Trophoblast cell (in vitro differentiated cells and primary cell): ENCODE measurements at regions not wholly inside any gene's neighbourhood (a gene's known extent, or its start where the extent isn't known, plus 50 kb on each side); places are given as distances from the start of the nearest gene placed in this dataset.

ENCODE experiments used
- DNase-seq, 2 donors: peaks; one replicate each; pipeline ENCODE4 v3.0.0-alpha.2; 2016
- H2AFZ ChIP-seq: 2 replicates; pipeline ENCODE4 v1.6.1; 2013; ENCODE audit warnings: low read length, moderate library complexity, mild to moderate bottlenecking; ENCODE audit not compliant: insufficient read depth, poor library complexity
- H2AK5ac ChIP-seq: 2 replicates; pipeline ENCODE4 v1.6.1; 2013; ENCODE audit warnings: mild to moderate bottlenecking, low read length
- H2BK120ac ChIP-seq: 2 replicates; pipeline ENCODE4 v1.6.1; 2013; ENCODE audit warnings: low read length, mild to moderate bottlenecking, moderate library complexity; ENCODE audit not compliant: insufficient read depth, poor library complexity
- H2BK12ac ChIP-seq: 2 replicates; pipeline ENCODE4 v1.6.1; 2013; ENCODE audit warnings: mild to moderate bottlenecking, low read length, moderate library complexity
- H2BK5ac ChIP-seq: 2 replicates; pipeline ENCODE4 v1.6.1; 2013; ENCODE audit warnings: low read length, low read depth, moderate library complexity, mild to moderate bottlenecking; ENCODE audit not compliant: poor library complexity
- H3K14ac ChIP-seq: 2 replicates; pipeline ENCODE4 v1.6.1; 2013; ENCODE audit warnings: mild to moderate bottlenecking, low read length
- H3K18ac ChIP-seq: 2 replicates; pipeline ENCODE4 v1.6.1; 2013; ENCODE audit warnings: mild to moderate bottlenecking, low read length
- H3K23ac ChIP-seq: 2 replicates; pipeline ENCODE4 v1.6.1; 2013; ENCODE audit warnings: low read length
- H3K27ac ChIP-seq: 2 replicates; pipeline ENCODE4 v1.5.1; 2013; ENCODE audit warnings: low read depth, mild to moderate bottlenecking, inconsistent platforms, low read length, moderate library complexity
- H3K27me3 ChIP-seq: 2 replicates; pipeline ENCODE4 v1.6.1; 2013; ENCODE audit warnings: inconsistent platforms, mild to moderate bottlenecking, low read length, moderate library complexity; ENCODE audit not compliant: insufficient read depth
- H3K36me3 ChIP-seq, 2 experiments: 1 replicate in 1 of 2; 2 replicates in 1 of 2; pipeline ENCODE4 v1.6.1; 2013; ENCODE audit warnings: low read length in 2 of 2, mild to moderate bottlenecking in 2 of 2, moderate library complexity in 1 of 2; ENCODE audit not compliant: insufficient read depth in 2 of 2, control insufficient read depth in 1 of 2
- H3K4ac ChIP-seq: 2 replicates; pipeline ENCODE4 v1.6.1; 2013; ENCODE audit warnings: low read depth, mild to moderate bottlenecking, low read length, moderate library complexity
- H3K4me1 ChIP-seq, 2 experiments: 1 replicate in 1 of 2; 2 replicates in 1 of 2; pipeline ENCODE4 v1.6.1; 2013; ENCODE audit warnings: low read length in 2 of 2, mild to moderate bottlenecking in 2 of 2, moderate library complexity in 1 of 2; ENCODE audit not compliant: insufficient read depth in 2 of 2, control insufficient read depth in 1 of 2
- H3K4me2 ChIP-seq: 2 replicates; pipeline ENCODE4 v1.6.1; 2013; ENCODE audit warnings: inconsistent platforms, mild to moderate bottlenecking, low read length, moderate library complexity
- H3K4me3 ChIP-seq: 2 replicates; pipeline ENCODE4 v1.5.1; 2013; ENCODE audit warnings: mild to moderate bottlenecking, low read depth, low read length, inconsistent platforms
- H3K79me1 ChIP-seq: one replicate; pipeline ENCODE4 v1.6.1; 2013; ENCODE audit warnings: low read length
- H3K79me2 ChIP-seq: 2 replicates; pipeline ENCODE4 v1.6.1; 2013; ENCODE audit warnings: low read length, mild to moderate bottlenecking; ENCODE audit not compliant: control insufficient read depth, insufficient read depth, poor library complexity
- H3K9ac ChIP-seq: 2 replicates; pipeline ENCODE4 v1.6.1; 2013; ENCODE audit warnings: mild to moderate bottlenecking, low read length
- H3K9me3 ChIP-seq: 2 replicates; pipeline ENCODE4 v1.6.1; 2013; ENCODE audit warnings: low read depth, mild to moderate bottlenecking, control low read depth, inconsistent platforms, low read length; ENCODE audit not compliant: insufficient read depth
- H4K12ac ChIP-seq: 2 replicates; pipeline ENCODE4 v1.6.1; 2013; ENCODE audit warnings: low read depth, mild to moderate bottlenecking, low read length, moderate library complexity
- H4K8ac ChIP-seq: 2 replicates; pipeline ENCODE4 v1.6.1; 2013; ENCODE audit warnings: low read depth, mild to moderate bottlenecking, low read length, moderate library complexity
- H4K91ac ChIP-seq: one replicate; pipeline ENCODE4 v1.6.1; 2013; ENCODE audit warnings: low read depth, mild to moderate bottlenecking, low read length, moderate library complexity
- WGBS: extraction: QIAGEN DNeasy Blood & Tissue Kit; methylation state at CpG from one replicate; pipeline ENCODE4 v1.1.7; 2013; ENCODE audit warnings: missing lambda C conversion rate; ENCODE audit not compliant: insufficient read length, insufficient coverage; ENCODE audit errors: extremely low coverage; 5-methylcytosine and 5-hydroxymethylcytosine counted together

DNA sequence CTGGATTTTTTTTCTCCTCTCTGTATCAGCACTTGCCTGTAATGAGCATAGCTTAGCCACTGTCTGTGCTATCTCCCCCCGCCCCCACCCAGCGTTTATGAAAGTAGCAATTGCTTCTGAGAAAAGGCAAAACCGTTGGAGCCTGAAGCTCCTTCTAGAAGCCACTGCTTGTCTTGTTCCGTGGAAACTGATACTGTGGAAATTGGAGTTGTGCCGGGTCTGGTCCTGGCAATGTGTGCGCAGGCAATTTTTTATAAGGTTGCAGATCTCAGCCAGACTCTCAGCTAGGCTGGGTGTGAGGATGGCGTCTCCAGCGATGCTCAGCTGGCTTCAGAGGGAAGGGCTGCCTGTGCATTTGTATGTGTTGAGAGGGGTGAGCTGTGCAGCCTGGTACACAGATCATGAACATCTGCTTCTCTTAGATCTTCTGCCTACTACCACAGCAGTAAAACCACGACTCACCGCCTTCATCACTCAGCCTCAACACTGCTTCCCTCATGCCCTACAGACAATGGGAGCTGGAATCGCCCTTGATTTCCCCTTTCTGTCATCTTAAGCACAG is 72.4 kb upstream of the GTSF1L start:
- H2BK5ac ChIP-seq = no peak overlapping the region
- H4K12ac ChIP-seq = no peak overlapping the region
- no peak overlapping the region for H3K4me3 ChIP-seq
- no peak overlapping the region for H2AFZ ChIP-seq
- no peaks in the 10 kb centered on the region for H3K79me2 ChIP-seq
- DNase-seq = no peak
- H3K23ac ChIP-seq = no peak overlapping the region
- no peak overlapping the region for H3K18ac ChIP-seq
- WGBS = no CpG with 5 or more reads among the region's 11 CpGs
- H2AK5ac ChIP-seq = no peak overlapping the region
- H2BK120ac ChIP-seq = no peak overlapping the region
- no peak overlapping the region for H3K4ac ChIP-seq
- H3K4me1 ChIP-seq = no peaks in the 10 kb centered on the region
- H4K91ac ChIP-seq = no peak overlapping the region
- no peak overlapping the region for H3K4me2 ChIP-seq
- H2BK12ac ChIP-seq = no peak overlapping the region
- H3K9ac ChIP-seq = no peak overlapping the region
- H3K27ac ChIP-seq = no peak overlapping the region
- no peaks in the 10 kb centered on the region for H3K27me3 ChIP-seq
- peaks cover 3% of the 10 kb centered on the region for H3K9me3 ChIP-seq
- H4K8ac ChIP-seq = no peak overlapping the region
- H3K36me3 ChIP-seq = peaks cover 0 to 2% of the 10 kb centered on the region in 2 experiments
- no peak overlapping the region for H3K14ac ChIP-seq
- H3K79me1 ChIP-seq = no peaks in the 10 kb centered on the region

DNA sequence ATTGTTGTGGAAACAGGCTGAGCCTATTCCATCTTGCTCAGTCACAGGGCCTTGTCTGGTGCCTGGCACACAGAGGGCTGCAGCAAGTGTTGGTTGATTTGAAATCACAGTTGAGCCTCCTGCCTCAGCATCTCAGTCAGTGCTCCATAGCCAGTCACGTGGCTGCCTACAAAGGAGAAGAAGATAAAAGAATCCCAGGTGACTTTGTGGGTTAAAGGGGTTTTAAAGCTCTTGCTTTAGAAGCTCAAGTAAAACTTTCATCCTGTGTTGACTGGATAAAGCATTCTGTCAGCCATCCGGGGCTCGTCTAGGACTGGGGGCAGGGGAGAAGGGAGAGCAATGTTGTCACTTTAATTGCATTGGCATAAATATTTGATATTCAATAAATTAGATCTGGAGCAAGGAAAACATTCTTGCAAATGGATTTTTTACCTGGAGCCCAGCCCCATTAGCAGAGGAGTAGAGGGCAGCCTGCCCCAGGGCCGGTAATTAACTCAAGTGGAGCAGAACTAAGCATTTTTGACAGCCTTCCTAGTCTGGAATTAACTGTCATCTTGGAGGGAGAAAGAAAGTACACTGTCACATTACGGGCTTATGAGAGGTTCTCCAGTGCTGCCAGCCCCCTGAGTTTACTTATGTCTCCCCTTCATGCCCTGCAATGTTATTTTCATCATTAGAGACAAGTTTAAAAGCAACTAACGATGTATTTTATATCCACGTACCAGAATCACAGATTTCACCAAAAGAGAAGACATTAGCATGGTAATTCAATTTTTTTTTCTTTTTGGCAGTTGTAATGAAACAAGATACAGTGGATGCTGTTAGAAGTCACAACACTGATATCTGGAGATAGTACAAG is 71.7 kb upstream of the GTSF1L start:
- no peaks in the 10 kb centered on the region for H3K36me3 ChIP-seq
- no peak overlapping the region for H3K4ac ChIP-seq
- no peak overlapping the region for H3K4me3 ChIP-seq
- H4K12ac ChIP-seq = no peak overlapping the region
- H3K27me3 ChIP-seq = no peaks in the 10 kb centered on the region
- no peak overlapping the region for H3K18ac ChIP-seq
- H2BK5ac ChIP-seq = no peak overlapping the region
- H3K27ac ChIP-seq = no peak overlapping the region
- no peaks in the 10 kb centered on the region for H3K4me1 ChIP-seq
- no peaks in the 10 kb centered on the region for H3K79me2 ChIP-seq
- H2BK12ac ChIP-seq = no peak overlapping the region
- no peak overlapping the region for H4K91ac ChIP-seq
- no peak overlapping the region for H2BK120ac ChIP-seq
- DNase-seq = no peak
- no peak overlapping the region for H3K4me2 ChIP-seq
- WGBS = no CpG with 5 or more reads among the region's 7 CpGs
- no peak overlapping the region for H2AFZ ChIP-seq
- H3K14ac ChIP-seq = no peak overlapping the region
- H3K79me1 ChIP-seq = no peaks in the 10 kb centered on the region
- H2AK5ac ChIP-seq = no peak overlapping the region
- no peak overlapping the region for H3K23ac ChIP-seq
- H4K8ac ChIP-seq = no peak overlapping the region
- no peak overlapping the region for H3K9ac ChIP-seq
- H3K9me3 ChIP-seq = peaks cover 3% of the 10 kb centered on the region

DNA sequence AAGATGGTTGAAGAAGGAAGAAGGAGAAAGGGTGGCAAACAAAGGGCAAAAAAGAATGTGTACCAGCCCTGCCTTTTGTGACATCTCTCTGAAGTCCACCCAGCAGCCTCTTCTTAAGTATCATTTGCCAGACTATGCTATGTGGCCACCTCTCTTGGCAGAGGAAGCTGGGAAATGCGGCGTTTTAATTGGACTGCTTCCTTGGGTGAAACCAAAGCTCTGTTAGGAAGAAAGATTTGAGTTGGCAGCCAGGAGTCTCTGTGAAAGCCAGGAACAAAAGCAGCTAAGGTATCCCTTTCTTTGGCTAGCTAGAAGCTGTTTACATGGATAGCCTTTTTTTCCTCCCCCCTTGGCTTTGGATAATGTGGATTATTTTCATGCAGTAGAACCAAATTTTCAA is 67.5 kb upstream of the GTSF1L start:
- H2BK12ac ChIP-seq = no peak overlapping the region
- H3K4me1 ChIP-seq = no peaks in the 10 kb centered on the region
- no peak overlapping the region for H2AK5ac ChIP-seq
- H3K79me2 ChIP-seq = no peaks in the 10 kb centered on the region
- no peak overlapping the region for H3K23ac ChIP-seq
- H3K18ac ChIP-seq = no peak overlapping the region
- no peak overlapping the region for H3K27ac ChIP-seq
- H2BK120ac ChIP-seq = no peak overlapping the region
- H3K14ac ChIP-seq = no peak overlapping the region
- H3K9ac ChIP-seq = no peak overlapping the region
- H3K4me3 ChIP-seq = no peak overlapping the region
- no peak overlapping the region for H4K8ac ChIP-seq
- H2BK5ac ChIP-seq = no peak overlapping the region
- no peak overlapping the region for H2AFZ ChIP-seq
- no peak overlapping the region for H4K91ac ChIP-seq
- H3K36me3 ChIP-seq = no peaks in the 10 kb centered on the region
- no peak for DNase-seq
- no peaks in the 10 kb centered on the region for H3K27me3 ChIP-seq
- H3K4ac ChIP-seq = no peak overlapping the region
- no peak overlapping the region for H3K4me2 ChIP-seq
- H3K9me3 ChIP-seq = no peaks in the 10 kb centered on the region
- WGBS = no CpG with 5 or more reads among the region's 2 CpGs
- H4K12ac ChIP-seq = no peak overlapping the region
- H3K79me1 ChIP-seq = no peaks in the 10 kb centered on the region

DNA sequence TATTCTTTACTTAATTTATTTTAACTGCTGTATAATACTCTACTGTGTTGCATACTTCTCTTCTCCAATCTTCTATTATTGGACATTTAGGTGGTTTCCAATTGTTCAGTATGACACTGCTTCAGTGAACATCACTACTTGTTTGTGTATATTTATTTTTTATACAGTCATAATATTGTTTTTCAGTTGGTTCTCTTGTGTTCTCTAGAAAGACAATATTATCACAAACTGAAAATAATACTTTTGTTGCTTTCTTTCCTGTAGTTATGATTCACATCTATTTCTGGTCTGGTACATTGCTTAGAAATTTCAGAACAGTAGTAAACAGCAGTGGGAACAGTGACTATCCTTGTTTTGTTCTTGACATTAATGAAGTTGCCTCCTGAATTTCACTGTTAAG is 62.8 kb upstream of the GTSF1L start:
- no peak overlapping the region for H2AK5ac ChIP-seq
- H4K12ac ChIP-seq = no peak overlapping the region
- H2BK12ac ChIP-seq = no peak overlapping the region
- H3K4ac ChIP-seq = no peak overlapping the region
- no peaks in the 10 kb centered on the region for H3K27me3 ChIP-seq
- no peak for DNase-seq
- H2BK120ac ChIP-seq = no peak overlapping the region
- no peaks in the 10 kb centered on the region for H3K36me3 ChIP-seq
- H3K14ac ChIP-seq = no peak overlapping the region
- no peak overlapping the region for H2BK5ac ChIP-seq
- no peak overlapping the region for H3K4me2 ChIP-seq
- no peaks in the 10 kb centered on the region for H3K79me1 ChIP-seq
- H3K4me1 ChIP-seq = no peaks in the 10 kb centered on the region
- no peak overlapping the region for H2AFZ ChIP-seq
- H3K9ac ChIP-seq = no peak overlapping the region
- no peak overlapping the region for H3K27ac ChIP-seq
- H4K91ac ChIP-seq = no peak overlapping the region
- no peaks in the 10 kb centered on the region for H3K9me3 ChIP-seq
- H3K79me2 ChIP-seq = no peaks in the 10 kb centered on the region
- H3K4me3 ChIP-seq = no peak overlapping the region
- no peak overlapping the region for H3K23ac ChIP-seq
- H3K18ac ChIP-seq = no peak overlapping the region
- no peak overlapping the region for H4K8ac ChIP-seq
